BLaER1 treated with 17β-estradiol and CSF1 and Interleukin-3, amounts not matched to agents 10 nM and 100 nM (cell line): ENCODE measurements at regions not wholly inside any gene's neighbourhood (a gene's known extent, or its start where the extent isn't known, plus 50 kb on each side); places are given as distances from the start of the nearest gene placed in this dataset.
A peak's percentile ranks its signal among the peaks of the same experiment; 100 is the strongest.

Experiments
- H3K27ac ChIP-seq, 11 experiments: shearing (Covaris generic); formaldehyde crosslinking; 2 replicates each; pipeline ENCODE4 v1.8.1; 2022
- H3K27me3 ChIP-seq, 11 experiments: shearing (Covaris generic); formaldehyde crosslinking; 2 replicates each; pipeline ENCODE4 v1.8.1; 2022
- H3K36me3 ChIP-seq, 11 experiments: shearing (Covaris generic); formaldehyde crosslinking; 2 replicates each; pipeline ENCODE4 v1.8.1; 2022
- H3K4me1 ChIP-seq, 10 experiments: shearing (Covaris generic); formaldehyde crosslinking; 2 replicates each; pipeline ENCODE4 v1.8.1; 2022
- H3K4me2 ChIP-seq, 11 experiments: shearing (Covaris generic); formaldehyde crosslinking; 2 replicates each; pipeline ENCODE4 v1.8.1; 2022
- H3K4me3 ChIP-seq, 10 experiments: shearing (Covaris generic); formaldehyde crosslinking; 2 replicates each; pipeline ENCODE4 v1.8.1; 2022
- H3K9ac ChIP-seq, 11 experiments: shearing (Covaris generic); formaldehyde crosslinking; 2 replicates each; pipeline ENCODE4 v1.8.1; 2022
- H3K9me3 ChIP-seq, 11 experiments: shearing (Covaris generic); formaldehyde crosslinking; replicated peaks in 1 of 11; 2 replicates each; pipeline ENCODE4 v1.8.1; 2022
- H4K20me1 ChIP-seq, 11 experiments: shearing (Covaris generic); formaldehyde crosslinking; 2 replicates each; pipeline ENCODE4 v1.8.1; 2022
- Cebpa-rat ChIP-seq, 11 experiments: shearing (Covaris generic); IDR thresholded peaks; 2 replicates each; pipeline ENCODE4 v1.8.1; 2022

DNA sequence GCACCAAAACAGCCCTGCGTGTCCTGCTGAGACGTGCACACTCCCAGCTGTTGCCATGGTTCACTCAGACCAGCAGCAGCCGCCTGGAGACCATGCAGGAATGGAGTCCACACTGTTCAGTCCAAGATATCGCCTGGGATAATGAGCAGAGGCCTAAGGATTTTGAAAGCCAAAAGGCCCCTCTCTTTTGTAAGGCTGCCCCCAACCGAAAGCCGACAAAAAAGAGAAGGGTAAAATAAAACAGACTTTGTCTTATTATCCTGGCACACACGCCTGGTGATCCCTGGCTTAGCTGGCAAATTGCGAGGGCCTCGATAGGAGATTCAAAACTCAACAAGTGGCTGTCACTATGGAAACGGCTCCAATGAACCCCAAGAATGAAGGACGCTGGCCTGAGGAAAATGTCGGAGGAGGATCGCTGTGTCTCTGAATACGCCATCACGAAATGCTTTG, 263.6 kb downstream of the SKIDA1 start:
- Histone ChIP-seq H3K9ac (no peak overlapping the region), H3K4me1 (peaks cover 0 to 4% (median 0%) of the 10 kb centered on the region in 10 experiments; a peak in 1 of 20 replicates), H3K4me3 (no peak overlapping the region), H3K4me2 (no peak overlapping the region), H3K27ac (no peak overlapping the region), H3K36me3 (no peaks in the 10 kb centered on the region), H3K27me3 (no peaks in the 10 kb centered on the region), H4K20me1 (no peaks in the 10 kb centered on the region), H3K9me3 (no peaks in the 10 kb centered on the region)
- no peak for TF ChIP-seq Cebpa-rat (IDR thresholded peaks at IDR 0.05)

GRCh38 chr10:21260506-21261149, 264.9 kb downstream of the SKIDA1 start:
- Histone ChIP-seq H4K20me1 (no peaks in the 10 kb centered on the region), H3K4me2 (no peak overlapping the region), H3K9me3 (no peaks in the 10 kb centered on the region), H3K27ac (no peak overlapping the region), H3K4me1 (peaks cover 0 to 4% (median 0%) of the 10 kb centered on the region in 10 experiments; a peak in 1 of 20 replicates), H3K27me3 (no peaks in the 10 kb centered on the region), H3K9ac (no peak overlapping the region), H3K4me3 (no peak overlapping the region), H3K36me3 (no peaks in the 10 kb centered on the region)
- TF ChIP-seq Cebpa-rat (IDR thresholded peaks at IDR 0.05) = no peak

DNA sequence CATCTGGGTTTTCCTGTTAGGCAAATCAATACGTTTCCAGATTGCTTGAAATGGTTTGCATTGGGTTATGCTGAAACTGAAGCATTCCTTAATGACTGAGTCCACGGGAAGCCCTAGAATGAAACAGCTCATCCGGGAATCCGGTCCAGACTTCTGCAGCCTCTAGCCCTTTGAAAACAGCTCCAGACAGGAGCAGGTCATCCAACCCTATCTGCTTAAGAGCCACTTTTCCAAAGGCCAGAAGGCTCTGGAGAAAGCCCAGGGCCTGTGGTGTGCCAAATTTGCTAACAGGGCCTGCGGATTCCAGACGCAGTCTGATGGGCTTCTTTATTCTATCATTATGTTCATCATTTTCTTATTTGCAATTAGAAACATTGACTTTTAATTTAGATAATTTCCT, 265.4 kb downstream of the SKIDA1 start:
- Histone ChIP-seq H3K9ac (no peak overlapping the region), H3K36me3 (no peaks in the 10 kb centered on the region), H3K4me2 (no peak overlapping the region), H3K27me3 (no peaks in the 10 kb centered on the region), H3K4me3 (no peak overlapping the region), H3K9me3 (no peaks in the 10 kb centered on the region), H3K4me1 (no peaks in the 10 kb centered on the region), H4K20me1 (no peaks in the 10 kb centered on the region), H3K27ac (no peak overlapping the region)
- TF ChIP-seq Cebpa-rat (IDR thresholded peaks at IDR 0.05) = no peak

DNA sequence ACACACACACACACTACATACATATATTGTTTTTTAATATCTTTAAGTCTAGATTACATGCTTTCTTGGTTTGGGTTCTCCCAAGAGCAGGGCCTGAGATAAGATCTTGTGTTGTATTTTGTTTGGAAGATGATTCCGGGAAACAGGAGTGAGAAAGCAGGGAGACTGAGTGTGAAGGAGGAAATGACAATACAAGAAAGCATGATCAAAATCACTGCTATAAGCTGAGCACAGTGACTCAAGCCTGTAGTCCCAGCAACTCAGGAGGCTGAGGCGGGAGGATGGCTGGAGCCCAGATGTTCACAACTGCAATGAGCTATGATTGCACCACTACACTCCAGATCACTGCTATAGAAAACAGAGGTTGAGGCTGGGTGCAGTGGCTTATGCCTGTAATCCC, 267.6 kb downstream of the SKIDA1 start:
- TF ChIP-seq Cebpa-rat (IDR thresholded peaks at IDR 0.05) = no peak
- no peaks in the 10 kb centered on the region for H3K27me3 ChIP-seq

DNA sequence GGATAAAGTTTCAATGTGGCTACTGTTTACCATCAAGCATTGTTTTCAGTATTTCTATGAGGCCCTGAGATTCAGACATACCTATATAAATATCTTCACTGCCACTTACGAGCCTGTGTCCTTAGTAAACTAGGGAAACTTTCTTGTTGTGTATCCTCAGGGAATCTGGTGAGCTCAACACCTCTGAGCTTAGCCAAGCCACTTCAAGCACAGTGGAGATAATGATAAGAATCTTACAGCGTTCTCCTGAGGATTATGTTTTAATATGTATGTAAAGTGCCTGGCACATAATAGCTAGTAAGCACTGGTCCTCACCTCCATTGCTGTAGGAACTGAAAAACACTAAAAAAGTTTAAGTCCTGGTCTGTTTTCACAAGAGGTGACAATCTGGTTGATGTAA, 268.3 kb downstream of the SKIDA1 start:
- Histone ChIP-seq H3K36me3 (no peaks in the 10 kb centered on the region), H3K9me3 (no peaks in the 10 kb centered on the region), H4K20me1 (no peaks in the 10 kb centered on the region), H3K9ac (no peak overlapping the region), H3K4me3 (no peak overlapping the region), H3K27me3 (no peaks in the 10 kb centered on the region), H3K4me2 (no peak overlapping the region), H3K4me1 (no peaks in the 10 kb centered on the region), H3K27ac (no peak overlapping the region)
- no peak for TF ChIP-seq Cebpa-rat (IDR thresholded peaks at IDR 0.05)

More for the DNA sequence above, 267.6 kb downstream of the SKIDA1 start:
- Histone ChIP-seq H3K9me3 (no peaks in the 10 kb centered on the region), H3K4me1 (no peaks in the 10 kb centered on the region), H3K9ac (no peak overlapping the region), H3K4me2 (no peak overlapping the region), H4K20me1 (no peaks in the 10 kb centered on the region), H3K36me3 (no peaks in the 10 kb centered on the region), H3K4me3 (no peak overlapping the region), H3K27ac (no peak overlapping the region)

GRCh38 chr10:21249435-21249834, 276.0 kb downstream of the SKIDA1 start:
- Histone ChIP-seq H3K27me3 (no peaks in the 10 kb centered on the region), H4K20me1 (no peaks in the 10 kb centered on the region), H3K9me3 (peaks cover 0 to 12% (median 0%) of the 10 kb centered on the region in 11 experiments; a peak in 1 of 22 replicates), H3K36me3 (no peaks in the 10 kb centered on the region), H3K4me2 (no peak overlapping the region), H3K9ac (no peak overlapping the region), H3K4me3 (no peak overlapping the region), H3K4me1 (peaks cover 0 to 10% (median 0%) of the 10 kb centered on the region in 10 experiments; a peak in 3 of 20 replicates), H3K27ac (no peak overlapping the region)
- TF ChIP-seq Cebpa-rat (IDR thresholded peaks at IDR 0.05) = no peak

- no peaks in the 10 kb centered on the region for H4K20me1 ChIP-seq
- H3K36me3 ChIP-seq = no peaks in the 10 kb centered on the region
- no peak overlapping the region for H3K4me2 ChIP-seq
- TF ChIP-seq Cebpa-rat (IDR thresholded peaks at IDR 0.05) = no peak
- H3K4me3 ChIP-seq = no peak overlapping the region
- no peak overlapping the region for H3K27ac ChIP-seq
- no peaks in the 10 kb centered on the region for H3K27me3 ChIP-seq
- H3K4me1 ChIP-seq = peaks cover 0 to 10% (median 0%) of the 10 kb centered on the region in 10 experiments; a peak in 3 of 20 replicates
- peaks cover 0 to 12% (median 0%) of the 10 kb centered on the region in 11 experiments; a peak in 1 of 22 replicates for H3K9me3 ChIP-seq
- H3K9ac ChIP-seq = no peak overlapping the region
These were observed 277.9 kb downstream of the SKIDA1 start for GRCh38 chr10:21247592-21247991.

GRCh38 chr10:21246178-21246577, 279.3 kb downstream of the SKIDA1 start:
- TF ChIP-seq Cebpa-rat (IDR thresholded peaks at IDR 0.05) = 0 out of 22 replicates have a peak, but pooled peaks of 1 of the 11 experiments have one; percentile 28
- Histone ChIP-seq H4K20me1 (no peaks in the 10 kb centered on the region), H3K4me3 (no peak overlapping the region), H3K4me2 (no peak overlapping the region), H3K27me3 (no peaks in the 10 kb centered on the region), H3K27ac (no peak overlapping the region), H3K9me3 (peaks cover 0 to 12% (median 0%) of the 10 kb centered on the region in 11 experiments; a peak in 4 of 22 replicates), H3K9ac (no peak overlapping the region), H3K4me1 (peaks cover 0 to 2% (median 0%) of the 10 kb centered on the region in 10 experiments; a peak in 1 of 20 replicates), H3K36me3 (no peaks in the 10 kb centered on the region)

GRCh38 chr10:21243748-21244257, 281.7 kb downstream of the SKIDA1 start:
- Histone ChIP-seq H3K4me3 (no peak overlapping the region), H3K27me3 (no peaks in the 10 kb centered on the region)
- TF ChIP-seq Cebpa-rat (IDR thresholded peaks at IDR 0.05) = no peak

GRCh38 chr10:21242915-21243314, 282.6 kb downstream of the SKIDA1 start:
- Histone ChIP-seq H3K4me2 (no peak overlapping the region), H3K27me3 (no peaks in the 10 kb centered on the region), H3K9ac (no peak overlapping the region), H3K36me3 (no peaks in the 10 kb centered on the region), H3K9me3 (peaks cover 0 to 12% (median 0%) of the 10 kb centered on the region in 11 experiments; a peak in 4 of 22 replicates), H3K4me3 (no peak overlapping the region), H4K20me1 (no peaks in the 10 kb centered on the region), H3K27ac (no peak overlapping the region), H3K4me1 (no peaks in the 10 kb centered on the region)
- TF ChIP-seq Cebpa-rat (IDR thresholded peaks at IDR 0.05) = no peak

More at GRCh38 chr10:21243748-21244257, 281.7 kb downstream of the SKIDA1 start:
- no peaks in the 10 kb centered on the region for H3K36me3 ChIP-seq
- H3K9me3 ChIP-seq = peaks cover 0 to 12% (median 0%) of the 10 kb centered on the region in 11 experiments; a peak in 4 of 22 replicates
- no peak overlapping the region for H3K9ac ChIP-seq
- no peaks in the 10 kb centered on the region for H4K20me1 ChIP-seq
- no peak overlapping the region for H3K27ac ChIP-seq
- H3K4me2 ChIP-seq = no peak overlapping the region
- H3K4me1 ChIP-seq = no peaks in the 10 kb centered on the region
